GM23338 (cell line): ENCODE measurements at regions not wholly inside any gene's neighbourhood (a gene's known extent, or its start where the extent isn't known, plus 50 kb on each side); places are given as distances from the start of the nearest gene placed in this dataset.

Experiments
- ATAC-seq: fragments of 200-7000 bp; cut with Tn5 transposase; 3 replicates; pipeline ENCODE4 v1.9.1; 2020
- DNase-seq: peaks from one replicate; pipeline ENCODE4 v3.0.0-alpha.2; 2015; ENCODE audit warnings: low spot score
- H2AFZ ChIP-seq: fragments of 200-600 bp; sonication (generic); 2 replicates; pipeline ENCODE4 v1.8.0; 2016; ENCODE audit warnings: antibody characterized with exemption, mild to moderate bottlenecking, moderate library complexity
- H3F3A ChIP-seq: fragments of 200-600 bp; sonication (generic); replicated peaks from 2 replicates; pipeline ENCODE4 v1.8.0; 2017; ENCODE audit warnings: antibody characterized with exemption, mixed run types, low read depth
- H3K27ac ChIP-seq: fragments of 200-600 bp; sonication (generic); 2 replicates; pipeline ENCODE4 v1.6.1; 2016; ENCODE audit warnings: low read depth
- H3K27me3 ChIP-seq: fragments of 200-600 bp; sonication (generic); 2 replicates; pipeline ENCODE4 v1.8.0; 2016; ENCODE audit warnings: mild to moderate bottlenecking, mixed run types, moderate library complexity; ENCODE audit not compliant: insufficient read depth
- H3K36me3 ChIP-seq: fragments of 200-600 bp; sonication (generic); 2 replicates; pipeline ENCODE4 v1.8.0; 2016; ENCODE audit warnings: mild to moderate bottlenecking; ENCODE audit not compliant: insufficient read depth
- H3K4me1 ChIP-seq: fragments of 200-600 bp; sonication (generic); 2 replicates; pipeline ENCODE4 v1.8.0; 2016; ENCODE audit warnings: mild to moderate bottlenecking, moderate library complexity; ENCODE audit not compliant: insufficient read depth
- H3K4me2 ChIP-seq: fragments of 200-600 bp; sonication (generic); 2 replicates; pipeline ENCODE4 v1.7.1; 2017; ENCODE audit warnings: mixed run types
- H3K4me3 ChIP-seq: fragments of 200-600 bp; sonication (generic); 2 replicates; pipeline ENCODE4 v1.6.1; 2016; ENCODE audit warnings: mixed run types
- H3K79me2 ChIP-seq: fragments of 200-600 bp; sonication (generic); replicated peaks from 2 replicates; pipeline ENCODE4 v1.8.0; 2017; ENCODE audit warnings: mild to moderate bottlenecking; ENCODE audit not compliant: insufficient read depth
- H3K9me2 ChIP-seq: fragments of 200-600 bp; sonication (generic); 2 replicates; pipeline ENCODE4 v1.8.0; 2017; ENCODE audit not compliant: insufficient read depth
- H4K20me1 ChIP-seq: fragments of 200-600 bp; sonication (generic); replicated peaks from 2 replicates; pipeline ENCODE4 v1.8.0; 2017; ENCODE audit warnings: mild to moderate bottlenecking; ENCODE audit not compliant: insufficient read depth
- H3K27ac Mint-ChIP-seq: 2 replicates; pipeline ENCODE4 v1.8.0; 2020; ENCODE audit warnings: inconsistent platforms, mild to moderate bottlenecking, moderate library complexity, mixed read lengths
- H3K27me3 Mint-ChIP-seq: 3 replicates; pipeline ENCODE4 v1.8.0; 2022; ENCODE audit warnings: low read depth, mild to moderate bottlenecking, moderate library complexity, mixed read lengths, inconsistent platforms; ENCODE audit not compliant: insufficient read depth, poor library complexity
- H3K36me3 Mint-ChIP-seq: 3 replicates; pipeline ENCODE4 v1.8.0; 2021; ENCODE audit warnings: low read depth, mild to moderate bottlenecking, inconsistent platforms, moderate library complexity, mixed read lengths
- H3K4me1 Mint-ChIP-seq: 3 replicates; pipeline ENCODE4 v1.8.0; 2020; ENCODE audit warnings: mild to moderate bottlenecking, inconsistent platforms, mixed read lengths
- H3K4me3 Mint-ChIP-seq: 3 replicates; pipeline ENCODE4 v1.8.0; 2021; ENCODE audit warnings: moderate library complexity, mild to moderate bottlenecking, inconsistent platforms, mixed read lengths
- H3K9me3 Mint-ChIP-seq: 3 replicates; pipeline ENCODE4 v1.8.0; 2020; ENCODE audit warnings: moderate library complexity, mild to moderate bottlenecking, inconsistent platforms, mixed read lengths
- CTCF ChIP-seq, 2 experiments: fragments of 200-600 bp in 1 of 2; sonication (generic) in 1 of 2; conservative IDR thresholded peaks; 2 replicates each; pipeline versions ENCODE4 v1.5.1 to v1.6.1; 2016 to 2017; ENCODE audit warnings: antibody characterized with exemption in 2 of 2, low read depth in 2 of 2, mild to moderate bottlenecking in 2 of 2, moderate library complexity in 1 of 2
- EZH2 ChIP-seq: fragments of 200-600 bp; sonication (generic); IDR thresholded peaks from one replicate; pipeline ENCODE4 v1.8.0; 2017; ENCODE audit warnings: antibody characterized with exemption, mild to moderate bottlenecking, low read depth; ENCODE audit not compliant: unreplicated experiment
- EZH2phosphoT487 ChIP-seq: fragments of 200-600 bp; sonication (generic); IDR thresholded peaks from one replicate; pipeline ENCODE4 v1.8.1; 2018; ENCODE audit warnings: antibody characterized with exemption; ENCODE audit not compliant: unreplicated experiment
- JUNB ChIP-seq: IDR thresholded peaks from one replicate; pipeline ENCODE4 v1.6.1; 2016; ENCODE audit warnings: antibody characterized with exemption; ENCODE audit not compliant: unreplicated experiment
- POLR2AphosphoS5 ChIP-seq: IDR thresholded peaks from 2 replicates; pipeline ENCODE4 v1.6.1; 2016; ENCODE audit warnings: antibody characterized with exemption, low read depth
- ZNF462 ChIP-seq: fragments of 250-450 bp; sonication (Bioruptor Pico); IDR thresholded peaks from 2 replicates; pipeline ENCODE4 v1.5.0; 2020; ENCODE audit warnings: mild to moderate bottlenecking, moderate library complexity
- TF ChIP-seq, protein P1 (sequence below): IDR thresholded peaks from 2 replicates; pipeline ENCODE4 v1.6.1; 2016; ENCODE audit warnings: antibody characterized with exemption

DNA sequence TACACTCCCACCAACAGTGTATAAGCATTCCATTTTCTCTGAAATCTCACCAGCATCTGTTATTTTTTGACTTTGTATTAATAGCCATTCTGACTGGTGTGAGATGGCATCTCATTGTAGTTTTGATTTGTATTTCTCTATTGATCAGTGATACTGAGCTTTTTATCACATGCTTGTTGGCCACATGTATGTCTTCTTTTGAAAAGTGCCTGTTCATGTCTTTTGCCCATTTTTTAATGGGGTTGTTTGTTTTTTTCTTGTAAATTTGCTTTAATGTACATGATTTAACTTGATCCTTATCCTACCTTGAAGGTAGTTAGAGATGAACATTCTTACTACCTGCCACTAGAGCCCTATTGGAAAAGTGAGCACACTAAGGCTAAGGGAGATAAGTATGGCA is 151.2 kb upstream of the KIF2A start (continued):
- TF ChIP-seq ZNF462 (CRISPR knock-in tag): no peak
- no peak for TF ChIP-seq CTCF (conservative IDR thresholded peaks at IDR 0.05; ENCODE audit: low read depth in 2 of 2)
- no peak for TF ChIP-seq JUNB

DNA sequence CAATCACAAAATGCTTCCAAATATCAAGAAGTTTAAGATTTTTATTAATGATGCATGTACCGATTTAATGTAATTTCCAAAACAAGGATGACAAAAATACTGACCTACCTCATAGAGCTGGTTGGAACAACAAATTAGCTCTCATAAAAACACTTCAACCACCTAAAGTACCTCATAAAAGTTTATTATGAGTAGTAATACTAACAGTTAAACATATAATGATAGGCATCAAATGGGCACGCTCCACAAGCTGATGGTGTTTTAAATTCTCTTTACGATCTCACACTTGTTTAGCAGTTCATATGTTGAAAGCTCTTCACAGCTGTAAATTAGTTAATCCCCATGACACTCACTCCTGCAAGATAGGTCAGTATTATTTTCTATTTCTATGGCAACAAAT is 150.0 kb upstream of the KIF2A start:
- no peak overlapping the region for H3K4me2 ChIP-seq
- Mint-ChIP-seq H3K4me3 (no peak overlapping the region), H3K9me3 (peaks cover 58% of the 10 kb centered on the region), H3K27me3 (peaks cover 2% of the 10 kb centered on the region), H3K36me3 (peaks cover 43% of the 10 kb centered on the region), H3K27ac (no peak overlapping the region), H3K4me1 (no peaks in the 10 kb centered on the region; the same call in 2 of the 3 replicates)
- H3K27me3 ChIP-seq: no peaks in the 10 kb centered on the region
- no peaks in the 10 kb centered on the region for H4K20me1 ChIP-seq
- no peak for DNase-seq
- no peaks in the 10 kb centered on the region for H3F3A ChIP-seq
- peaks cover 8% of the 10 kb centered on the region; the same call in 1 of the 2 replicates for H3K9me2 ChIP-seq
- ATAC-seq: no peak
- H3K27ac ChIP-seq: no peak overlapping the region
- H3K36me3 ChIP-seq: no peaks in the 10 kb centered on the region; the same call in 1 of the 2 replicates
- H3K79me2 ChIP-seq: no peaks in the 10 kb centered on the region
- no peaks in the 10 kb centered on the region for H3K4me1 ChIP-seq
- no peak overlapping the region for H3K4me3 ChIP-seq
- H2AFZ ChIP-seq: no peak overlapping the region
- TF ChIP-seq EZH2phosphoT487: no peak
- TF ChIP-seq POLR2AphosphoS5: no peak
- TF ChIP-seq EZH2: no peak
- TF ChIP-seq, protein P1, sequence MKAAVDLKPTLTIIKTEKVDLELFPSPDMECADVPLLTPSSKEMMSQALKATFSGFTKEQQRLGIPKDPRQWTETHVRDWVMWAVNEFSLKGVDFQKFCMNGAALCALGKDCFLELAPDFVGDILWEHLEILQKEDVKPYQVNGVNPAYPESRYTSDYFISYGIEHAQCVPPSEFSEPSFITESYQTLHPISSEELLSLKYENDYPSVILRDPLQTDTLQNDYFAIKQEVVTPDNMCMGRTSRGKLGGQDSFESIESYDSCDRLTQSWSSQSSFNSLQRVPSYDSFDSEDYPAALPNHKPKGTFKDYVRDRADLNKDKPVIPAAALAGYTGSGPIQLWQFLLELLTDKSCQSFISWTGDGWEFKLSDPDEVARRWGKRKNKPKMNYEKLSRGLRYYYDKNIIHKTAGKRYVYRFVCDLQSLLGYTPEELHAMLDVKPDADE: no peak
- TF ChIP-seq ZNF462 (CRISPR knock-in tag): no peak
